ENCODE measurements at regions not wholly inside any gene's neighbourhood (a gene's known extent, or its start where the extent isn't known, plus 50 kb on each side); places are given as distances from the start of the nearest gene placed in this dataset.

DNA sequence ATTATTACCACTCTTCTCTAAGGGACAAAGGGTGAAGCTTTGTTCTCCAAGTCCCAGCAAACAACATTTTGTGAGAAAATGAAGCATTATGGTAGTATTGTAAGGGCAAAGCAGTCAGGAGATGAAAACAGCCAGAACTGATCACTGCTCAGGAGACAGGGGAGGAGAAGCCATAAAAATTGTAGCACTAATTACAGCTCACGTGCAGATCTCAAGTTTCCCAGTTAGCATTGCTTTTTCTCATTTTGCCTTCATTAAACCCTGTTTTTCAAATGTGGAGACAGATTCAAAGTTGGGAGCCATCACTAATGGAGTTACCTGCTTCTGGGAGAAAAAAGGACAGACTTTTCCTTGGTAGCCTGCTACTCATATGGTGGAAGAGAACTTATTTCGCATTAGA is 210.9 kb upstream of the PDE10A start:
- H3K4me1 Mint-ChIP-seq, result no peaks in the 10 kb centered on the region
- no peak overlapping the region for H3K4me3 Mint-ChIP-seq
- H3K9me3 Mint-ChIP-seq, result no peaks in the 10 kb centered on the region
- ATAC-seq (replicated peaks), result no peak
- peaks cover 17% of the 10 kb centered on the region for H3K27me3 Mint-ChIP-seq
- H3K36me3 Mint-ChIP-seq (ENCODE audit: low read depth), result no peaks in the 10 kb centered on the region
- no peak overlapping the region for H3K27ac Mint-ChIP-seq

DNA sequence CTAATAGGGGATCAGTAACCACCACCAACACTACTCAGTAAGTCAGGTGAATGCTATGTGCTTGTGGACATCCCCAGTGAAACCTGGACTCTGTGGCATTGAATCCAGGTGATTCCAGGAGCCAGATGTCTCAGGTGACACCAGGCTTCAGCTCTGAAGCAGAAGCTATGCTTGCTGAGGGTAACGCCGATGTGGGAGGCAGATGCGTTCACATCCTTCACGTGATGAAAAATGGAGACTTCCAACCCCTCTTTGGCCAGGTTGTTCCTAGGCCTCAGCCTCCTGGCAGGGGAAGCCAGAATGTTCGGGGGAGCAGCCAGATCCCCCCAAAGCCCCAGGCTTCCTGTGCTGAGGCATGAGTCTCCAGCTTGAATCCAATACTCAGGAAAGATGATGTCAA is 209.8 kb upstream of the PDE10A start:
- Mint-ChIP-seq H3K4me1 (no peaks in the 10 kb centered on the region), H3K36me3 (ENCODE audit: low read depth) (no peaks in the 10 kb centered on the region), H3K9me3 (no peaks in the 10 kb centered on the region), H3K27me3 (peaks cover 17% of the 10 kb centered on the region), H3K27ac (no peak overlapping the region), H3K4me3 (no peak overlapping the region)
- ATAC-seq (replicated peaks), result no peak

DNA sequence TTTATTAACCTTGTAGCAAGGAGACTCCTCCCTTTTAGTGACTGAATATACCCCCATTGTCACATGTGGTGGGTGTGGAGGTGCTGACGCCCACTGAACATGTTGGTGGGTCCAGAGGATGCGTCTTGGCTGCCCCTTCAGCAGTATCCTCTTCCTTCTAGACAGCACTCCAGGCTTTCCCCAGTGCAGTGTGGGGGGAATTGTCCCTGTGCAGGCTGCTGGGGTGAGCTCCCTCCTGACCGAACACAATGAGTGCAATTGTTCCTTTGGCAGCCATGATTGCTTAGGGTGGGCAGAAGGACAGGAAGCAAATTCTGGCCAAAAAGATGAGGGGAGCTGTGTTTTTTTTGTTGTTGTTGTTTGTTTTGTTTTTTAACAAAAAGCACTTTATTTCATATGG is 209.3 kb upstream of the PDE10A start:
- Mint-ChIP-seq H3K27me3 (peaks cover 18% of the 10 kb centered on the region), H3K27ac (no peak overlapping the region), H3K4me3 (no peak overlapping the region)

DNA sequence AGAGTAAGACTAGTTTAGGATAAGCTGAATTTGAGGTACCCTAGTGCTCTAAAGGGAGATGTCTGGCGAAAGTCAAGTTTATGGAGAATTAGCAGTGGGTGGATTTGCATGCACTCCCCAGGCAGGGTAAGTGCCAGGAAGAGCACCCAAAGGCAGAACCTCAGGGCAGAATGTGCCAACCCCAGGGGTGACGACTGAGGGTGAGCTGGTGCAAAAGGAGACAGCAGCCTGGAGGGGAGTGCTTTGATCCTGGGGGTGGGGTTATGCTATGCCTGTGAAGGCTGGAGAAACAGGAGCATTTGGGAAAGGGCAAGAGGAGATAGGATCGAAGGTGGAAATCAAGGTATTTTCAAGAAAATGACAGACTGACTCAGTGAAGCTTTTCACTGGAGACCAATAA is 208.5 kb upstream of the PDE10A start:
- no peaks in the 10 kb centered on the region for H3K36me3 Mint-ChIP-seq (ENCODE audit: low read depth)
- no peak overlapping the region for H3K4me3 Mint-ChIP-seq
- no peaks in the 10 kb centered on the region for H3K9me3 Mint-ChIP-seq
- H3K27ac Mint-ChIP-seq, result no peak overlapping the region
- H3K27me3 Mint-ChIP-seq, result peaks cover 14% of the 10 kb centered on the region
- ATAC-seq (replicated peaks), result no peak
- no peaks in the 10 kb centered on the region for H3K4me1 Mint-ChIP-seq

More for the DNA sequence above, 209.3 kb upstream of the PDE10A start:
- no peak for ATAC-seq (replicated peaks)
- Mint-ChIP-seq H3K9me3 (no peaks in the 10 kb centered on the region), H3K4me1 (no peaks in the 10 kb centered on the region), H3K36me3 (ENCODE audit: low read depth) (no peaks in the 10 kb centered on the region)

DNA sequence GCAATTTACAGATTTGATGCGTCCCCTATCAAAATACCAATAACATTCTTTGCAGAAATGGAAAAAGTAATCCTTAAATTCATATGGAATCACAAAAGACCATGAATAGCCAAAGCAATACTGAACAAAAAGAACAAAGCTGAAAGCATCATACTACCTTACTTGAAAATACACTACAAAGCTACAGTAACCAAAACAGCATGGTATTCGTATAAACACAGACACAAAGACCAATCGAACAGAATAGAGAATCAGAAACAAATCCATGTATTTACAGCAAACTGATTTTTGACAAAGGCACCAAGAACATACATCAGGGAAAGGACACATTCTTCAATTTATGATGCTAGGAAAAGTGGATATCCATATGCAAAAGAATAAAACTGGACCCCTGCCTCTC is 206.5 kb upstream of the PDE10A start:
- Mint-ChIP-seq H3K4me3 (no peak overlapping the region), H3K9me3 (peaks cover 4% of the 10 kb centered on the region), H3K36me3 (ENCODE audit: low read depth) (no peaks in the 10 kb centered on the region), H3K4me1 (no peaks in the 10 kb centered on the region), H3K27me3 (peaks cover 9% of the 10 kb centered on the region), H3K27ac (no peak overlapping the region)
- ATAC-seq (replicated peaks), result no peak

DNA sequence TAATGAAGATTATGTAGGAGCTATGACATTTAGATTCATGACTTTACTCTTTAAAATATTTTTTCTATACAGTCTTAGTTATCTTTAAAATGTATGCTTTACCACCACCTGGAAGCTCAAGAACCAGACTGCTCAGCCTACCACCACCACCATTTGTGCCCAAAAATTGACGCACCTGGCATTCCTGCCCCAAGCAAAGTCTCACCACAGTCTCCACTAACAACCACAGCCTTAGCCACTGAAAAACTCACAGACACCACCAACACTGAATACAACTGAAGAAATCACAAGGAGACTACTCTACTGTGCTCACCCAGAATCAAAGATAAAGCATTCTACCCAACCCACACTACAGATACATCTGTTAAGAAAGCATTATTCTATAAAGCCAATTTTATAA is 201.9 kb upstream of the PDE10A start:
- Mint-ChIP-seq H3K27me3 (peaks cover 18% of the 10 kb centered on the region), H3K4me1 (no peaks in the 10 kb centered on the region), H3K27ac (no peak overlapping the region), H3K36me3 (ENCODE audit: low read depth) (no peaks in the 10 kb centered on the region), H3K4me3 (no peak overlapping the region), H3K9me3 (peaks cover 4% of the 10 kb centered on the region)
- no peak for ATAC-seq (replicated peaks)

DNA sequence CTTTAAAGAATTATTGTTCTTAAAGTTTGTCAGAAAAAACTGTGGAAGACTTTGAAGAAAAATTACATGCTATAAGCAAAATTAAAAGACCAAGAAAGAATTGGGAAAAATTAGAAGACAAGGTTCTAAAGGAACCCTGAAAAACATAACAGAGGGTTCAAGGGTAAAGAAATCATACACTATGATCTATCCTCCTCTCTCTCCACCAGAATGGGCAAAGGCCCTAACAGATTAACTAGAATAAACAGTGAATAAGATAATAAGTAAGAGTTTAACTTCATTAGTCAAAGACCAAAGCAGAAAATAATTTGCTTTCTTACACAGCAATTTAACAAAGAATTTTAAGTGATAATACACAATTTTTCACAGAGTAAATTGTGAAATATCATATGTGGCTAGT is 201.2 kb upstream of the PDE10A start:
- H3K4me1 Mint-ChIP-seq, result no peaks in the 10 kb centered on the region
- peaks cover 4% of the 10 kb centered on the region for H3K9me3 Mint-ChIP-seq
- no peak for ATAC-seq (replicated peaks)
- H3K27me3 Mint-ChIP-seq, result peaks cover 19% of the 10 kb centered on the region
- no peak overlapping the region for H3K27ac Mint-ChIP-seq
- no peak overlapping the region for H3K4me3 Mint-ChIP-seq
- H3K36me3 Mint-ChIP-seq (ENCODE audit: low read depth), result no peaks in the 10 kb centered on the region

DNA sequence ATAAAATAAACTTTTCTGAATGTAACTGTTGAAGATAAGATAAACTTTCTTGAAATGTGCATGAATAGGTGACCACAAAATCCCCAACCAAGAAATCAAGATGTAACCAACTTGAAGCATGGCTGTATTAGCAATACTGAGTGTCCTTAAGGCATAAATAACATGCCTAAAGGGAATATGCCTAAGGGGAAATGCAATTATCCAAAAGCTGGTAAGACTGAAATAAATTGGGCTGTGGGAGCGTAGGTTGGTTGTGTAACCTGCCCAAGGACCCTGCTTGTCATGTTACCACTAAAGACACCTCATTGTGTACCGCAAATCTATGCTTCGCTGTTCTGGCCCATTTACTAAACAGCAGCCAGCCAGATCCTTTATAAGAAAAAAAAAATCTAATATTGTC is 200.8 kb upstream of the PDE10A start:
- no peak overlapping the region for H3K4me3 Mint-ChIP-seq
- no peaks in the 10 kb centered on the region for H3K36me3 Mint-ChIP-seq (ENCODE audit: low read depth)
- peaks cover 4% of the 10 kb centered on the region for H3K9me3 Mint-ChIP-seq
- no peak overlapping the region for H3K27ac Mint-ChIP-seq
- no peaks in the 10 kb centered on the region for H3K4me1 Mint-ChIP-seq
- no peak for ATAC-seq (replicated peaks)
- peaks cover 21% of the 10 kb centered on the region for H3K27me3 Mint-ChIP-seq

DNA sequence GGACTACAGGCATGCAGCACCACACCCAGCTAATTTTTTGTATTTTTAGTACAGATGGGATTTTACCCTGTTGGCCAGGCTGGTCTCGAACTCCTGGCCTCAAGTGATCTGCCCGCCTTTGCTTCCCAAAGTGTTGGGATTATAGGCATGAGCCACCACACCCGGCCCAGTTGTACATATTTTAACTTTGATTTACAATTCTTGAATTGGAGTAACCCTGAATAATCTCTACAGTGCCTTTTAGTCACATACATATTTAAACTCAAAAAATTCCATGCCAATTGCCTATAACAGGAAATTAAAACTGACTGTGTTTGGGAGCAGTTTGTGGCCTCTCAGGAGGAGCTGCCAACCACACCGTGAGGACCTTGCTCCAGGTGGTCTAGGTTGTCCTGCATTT is 199.8 kb upstream of the PDE10A start:
- Mint-ChIP-seq H3K4me3 (no peak overlapping the region), H3K27ac (no peak overlapping the region), H3K27me3 (peaks cover 18% of the 10 kb centered on the region), H3K9me3 (peaks cover 4% of the 10 kb centered on the region), H3K4me1 (no peaks in the 10 kb centered on the region), H3K36me3 (ENCODE audit: low read depth) (no peaks in the 10 kb centered on the region)
- ATAC-seq (replicated peaks), result no peak

DNA sequence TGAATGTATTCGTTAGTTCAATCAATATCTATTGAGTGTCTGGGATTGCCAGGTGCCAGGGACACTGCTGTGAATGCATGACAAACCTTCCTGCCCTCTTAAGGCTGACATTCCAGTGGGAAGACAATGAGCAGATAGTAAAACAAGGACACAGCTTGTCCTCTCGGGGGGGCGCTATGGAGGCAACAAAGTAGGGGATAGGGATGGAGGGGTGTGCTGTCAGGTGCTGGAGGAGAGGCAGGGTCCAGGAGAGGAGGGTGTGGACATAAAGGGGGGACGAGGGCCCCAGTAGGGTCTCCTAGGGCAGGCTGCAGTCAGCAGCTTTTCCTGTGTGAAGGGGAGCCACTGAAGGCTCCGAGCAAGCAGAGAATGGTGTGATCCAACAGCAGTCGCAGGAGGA is 198.2 kb upstream of the PDE10A start:
- Mint-ChIP-seq H3K4me1 (no peaks in the 10 kb centered on the region), H3K27me3 (peaks cover 23% of the 10 kb centered on the region), H3K27ac (no peak overlapping the region), H3K9me3 (peaks cover 4% of the 10 kb centered on the region), H3K36me3 (ENCODE audit: low read depth) (no peaks in the 10 kb centered on the region), H3K4me3 (no peak overlapping the region)
- ATAC-seq (replicated peaks), result no peak

DNA sequence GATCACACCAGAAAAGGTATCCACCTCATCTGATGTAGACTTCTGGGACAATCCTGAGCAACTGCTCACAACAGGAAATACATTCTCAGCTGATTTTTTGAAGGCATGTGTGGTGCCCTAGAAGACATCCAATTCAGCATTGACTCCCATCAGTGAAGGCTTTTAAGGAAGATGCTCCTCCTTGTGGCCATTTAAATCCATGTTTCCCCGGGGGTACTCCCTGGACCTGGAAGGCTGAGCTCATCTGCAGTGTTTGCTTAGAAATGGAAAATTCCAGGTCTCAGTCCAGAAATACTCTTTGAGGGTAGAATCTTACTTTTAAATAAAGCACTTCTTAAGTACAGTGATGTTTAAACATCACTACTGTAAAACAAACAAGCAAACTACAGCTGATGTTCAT is 195.5 kb upstream of the PDE10A start:
- Mint-ChIP-seq H3K27me3 (peaks cover 31% of the 10 kb centered on the region), H3K27ac (no peak overlapping the region), H3K36me3 (ENCODE audit: low read depth) (no peaks in the 10 kb centered on the region), H3K4me1 (no peaks in the 10 kb centered on the region), H3K9me3 (no peaks in the 10 kb centered on the region), H3K4me3 (no peak overlapping the region)
- no peak for ATAC-seq (replicated peaks)

DNA sequence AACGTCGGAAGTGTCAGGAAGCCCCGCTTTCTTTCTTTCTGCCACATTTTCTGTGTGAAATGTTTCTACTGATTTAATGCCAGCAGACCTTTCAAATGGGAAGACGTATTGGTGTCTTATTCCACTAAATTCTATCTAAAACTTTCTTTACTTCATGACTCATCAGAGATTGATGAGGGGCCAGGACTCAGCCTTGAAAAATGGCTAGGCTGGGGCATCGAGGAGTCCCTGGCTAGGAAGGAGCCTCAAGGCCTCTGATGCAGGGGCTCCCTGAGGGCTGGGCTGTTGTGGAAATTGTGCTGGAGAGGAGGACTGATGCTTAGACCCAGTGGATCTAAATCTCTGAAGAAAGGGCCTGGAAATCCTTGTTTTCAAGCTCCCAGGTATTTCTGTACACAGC is 192.8 kb upstream of the PDE10A start:
- Mint-ChIP-seq H3K4me3 (no peak overlapping the region), H3K27me3 (peaks cover 41% of the 10 kb centered on the region), H3K4me1 (no peaks in the 10 kb centered on the region), H3K9me3 (no peaks in the 10 kb centered on the region), H3K27ac (no peak overlapping the region), H3K36me3 (ENCODE audit: low read depth) (no peaks in the 10 kb centered on the region)
- no peak for ATAC-seq (replicated peaks)

DNA sequence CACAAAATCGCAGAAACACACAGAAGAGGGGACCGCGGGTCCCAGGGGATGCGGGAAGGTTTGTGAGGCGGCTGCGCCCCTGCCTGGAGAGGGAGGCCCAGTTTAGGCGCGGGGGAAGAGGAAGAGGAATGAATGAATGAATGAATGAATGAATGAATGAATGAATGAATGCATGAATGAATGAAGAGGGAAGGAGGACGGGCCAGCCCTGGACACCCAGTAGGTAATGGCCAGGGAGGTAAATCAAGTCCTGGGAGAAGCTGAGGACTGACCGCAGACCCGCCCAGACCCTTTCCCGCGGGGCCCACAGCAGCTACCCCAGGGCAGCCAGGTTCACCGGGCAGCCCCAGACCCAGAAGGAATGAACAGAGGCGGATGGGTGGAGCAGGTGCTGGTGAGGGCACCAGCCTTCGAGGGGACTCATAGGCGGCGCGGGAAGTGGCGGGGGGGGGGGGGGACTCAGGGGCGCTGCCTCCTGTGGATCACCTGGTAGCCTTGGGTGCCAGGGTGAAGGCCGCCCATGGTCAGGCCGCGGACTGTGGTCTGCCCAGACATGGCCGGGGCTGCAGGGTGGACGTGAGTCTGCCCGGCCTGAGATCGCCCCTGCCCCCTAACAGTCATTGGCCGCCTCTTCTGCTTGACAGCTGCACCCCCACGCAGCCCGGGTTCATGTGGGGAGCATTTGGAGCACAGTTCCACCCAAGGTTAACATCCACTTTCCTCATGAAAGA is 192.0 kb upstream of the PDE10A start:
- no peak overlapping the region for H3K27ac Mint-ChIP-seq
- H3K9me3 Mint-ChIP-seq, result no peaks in the 10 kb centered on the region
- H3K27me3 Mint-ChIP-seq, result peaks cover 45% of the 10 kb centered on the region
- no peak for ATAC-seq (replicated peaks)
- H3K4me1 Mint-ChIP-seq, result no peaks in the 10 kb centered on the region
- no peak overlapping the region for H3K4me3 Mint-ChIP-seq
- H3K36me3 Mint-ChIP-seq (ENCODE audit: low read depth), result no peaks in the 10 kb centered on the region

DNA sequence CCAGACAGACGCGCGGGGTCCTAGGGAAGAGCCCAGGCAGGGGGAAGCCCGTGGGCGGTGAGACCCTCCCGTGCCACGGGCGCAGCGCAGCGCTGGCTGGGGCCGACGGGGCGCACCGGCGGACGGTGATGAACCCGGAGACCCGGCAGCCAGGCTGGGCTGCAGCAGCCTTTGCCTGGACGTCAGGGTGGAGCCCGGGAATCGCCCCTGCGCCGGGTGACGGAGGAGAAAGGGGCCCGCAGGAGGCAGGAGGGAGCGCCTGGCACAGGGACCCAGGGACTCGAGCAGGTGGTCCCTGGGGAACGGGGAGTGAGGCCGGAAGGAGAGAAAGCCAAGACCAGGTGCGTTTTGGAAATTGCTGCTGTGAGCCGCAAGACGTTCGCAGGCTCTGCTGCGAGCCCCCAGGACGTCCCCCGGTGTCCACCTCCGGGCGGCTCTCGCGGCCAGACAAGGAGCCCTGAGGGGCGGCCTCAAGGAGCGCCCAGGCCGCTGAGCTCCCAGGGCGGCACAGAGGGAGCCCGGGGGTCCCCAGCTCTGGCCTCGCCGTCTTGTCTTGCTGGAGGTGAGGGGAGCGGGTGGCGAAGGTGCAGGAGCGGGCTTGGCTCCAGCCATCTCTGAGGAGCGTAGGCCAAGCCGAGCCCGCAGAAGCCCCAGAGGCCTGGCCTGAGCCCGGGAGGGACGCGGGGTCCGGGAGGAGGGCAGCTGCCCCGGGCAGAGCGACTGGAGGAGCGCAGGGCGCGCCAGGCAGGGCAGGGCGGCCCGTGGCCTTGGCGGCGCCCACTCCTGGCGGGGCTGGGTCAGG is 191.2 kb upstream of the PDE10A start:
- Mint-ChIP-seq H3K4me3 (no peak overlapping the region), H3K4me1 (no peaks in the 10 kb centered on the region), H3K27ac (no peak overlapping the region), H3K9me3 (no peaks in the 10 kb centered on the region), H3K36me3 (ENCODE audit: low read depth) (no peaks in the 10 kb centered on the region), H3K27me3 (peaks cover 52% of the 10 kb centered on the region)
- no peak for ATAC-seq (replicated peaks)

DNA sequence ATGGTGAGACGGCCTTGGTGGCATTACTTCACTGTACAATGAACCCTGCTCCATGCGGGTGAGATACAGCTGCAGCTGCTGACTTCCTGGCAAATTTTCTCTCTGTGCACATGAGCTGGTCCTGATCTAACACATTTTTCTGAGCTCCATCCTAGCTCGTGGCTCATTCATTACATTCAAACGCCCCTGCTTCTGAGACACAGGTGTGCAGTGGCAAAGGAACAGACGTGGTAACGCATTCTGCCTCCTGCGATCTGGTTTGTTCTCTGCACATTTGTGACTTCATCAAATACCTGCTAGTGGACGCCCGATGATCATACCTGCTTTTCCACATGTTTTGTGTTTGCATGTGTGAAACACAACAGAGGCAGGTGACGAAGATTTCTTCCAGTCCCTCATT is 189.6 kb upstream of the PDE10A start:
- H3K9me3 Mint-ChIP-seq, result no peaks in the 10 kb centered on the region
- no peaks in the 10 kb centered on the region for H3K36me3 Mint-ChIP-seq (ENCODE audit: low read depth)
- no peak overlapping the region for H3K27ac Mint-ChIP-seq
- no peak for ATAC-seq (replicated peaks)
- H3K27me3 Mint-ChIP-seq, result peaks cover 51% of the 10 kb centered on the region
- no peak overlapping the region for H3K4me3 Mint-ChIP-seq
- H3K4me1 Mint-ChIP-seq, result no peaks in the 10 kb centered on the region

Measured in activated T-helper 17 cell treated with anti-CD3 and anti-CD28 coated beads, Interleukin-2, amount 50 U/mL, for 72 hours (primary cell).